ENCODE measurements at regions not wholly inside any gene's neighbourhood (a gene's known extent, or its start where the extent isn't known, plus 50 kb on each side); places are given as distances from the start of the nearest gene placed in this dataset.

DNA sequence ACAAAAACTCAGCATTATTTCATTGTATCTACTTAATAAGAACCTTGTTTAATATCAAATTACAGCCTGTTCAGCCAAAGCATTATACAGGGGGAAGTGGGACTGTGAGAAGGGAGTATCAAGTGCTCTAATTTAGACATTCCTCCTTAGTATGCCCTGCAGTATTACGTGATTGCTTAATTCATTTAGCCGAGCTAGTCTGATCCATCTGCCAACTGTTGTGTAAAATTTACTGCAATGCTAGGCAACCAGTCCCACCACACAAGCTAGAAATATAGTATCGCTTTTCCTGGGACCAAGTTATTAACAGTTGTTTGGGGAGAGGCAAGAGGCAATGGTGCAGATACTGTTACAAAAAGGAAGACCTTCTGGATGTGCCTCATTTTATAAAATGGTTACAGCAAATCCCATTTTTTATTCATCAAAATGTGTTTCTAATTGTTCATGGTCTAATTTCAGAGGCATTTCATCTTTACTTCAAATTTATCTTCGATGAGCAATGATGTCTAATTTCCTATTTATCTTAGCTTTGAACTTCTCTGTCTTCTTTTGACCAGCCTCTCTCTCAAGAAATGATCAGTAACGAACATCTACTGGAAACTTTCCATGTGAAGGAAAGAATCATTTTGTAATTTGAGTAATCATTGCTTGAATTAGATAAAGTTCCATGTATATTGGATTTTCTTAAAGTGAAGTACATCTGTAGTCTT is 283.3 kb downstream of the DUSP10 start:
- no peak for FAIRE-seq
- no peak overlapping the region for H2AFZ ChIP-seq (ENCODE audit: control insufficient read depth, low read depth, low read length)
- H3K79me2 ChIP-seq (ENCODE audit: control insufficient read depth, insufficient read depth, low read length) = no peaks in the 10 kb centered on the region
- no peak for TF ChIP-seq GABPA (IDR thresholded peaks at IDR 0.05; ENCODE audit: low read depth)
- TF ChIP-seq ATF7 (IDR thresholded peaks at IDR 0.05; ENCODE audit: low read depth) = no peak
- TF ChIP-seq, protein P1, sequence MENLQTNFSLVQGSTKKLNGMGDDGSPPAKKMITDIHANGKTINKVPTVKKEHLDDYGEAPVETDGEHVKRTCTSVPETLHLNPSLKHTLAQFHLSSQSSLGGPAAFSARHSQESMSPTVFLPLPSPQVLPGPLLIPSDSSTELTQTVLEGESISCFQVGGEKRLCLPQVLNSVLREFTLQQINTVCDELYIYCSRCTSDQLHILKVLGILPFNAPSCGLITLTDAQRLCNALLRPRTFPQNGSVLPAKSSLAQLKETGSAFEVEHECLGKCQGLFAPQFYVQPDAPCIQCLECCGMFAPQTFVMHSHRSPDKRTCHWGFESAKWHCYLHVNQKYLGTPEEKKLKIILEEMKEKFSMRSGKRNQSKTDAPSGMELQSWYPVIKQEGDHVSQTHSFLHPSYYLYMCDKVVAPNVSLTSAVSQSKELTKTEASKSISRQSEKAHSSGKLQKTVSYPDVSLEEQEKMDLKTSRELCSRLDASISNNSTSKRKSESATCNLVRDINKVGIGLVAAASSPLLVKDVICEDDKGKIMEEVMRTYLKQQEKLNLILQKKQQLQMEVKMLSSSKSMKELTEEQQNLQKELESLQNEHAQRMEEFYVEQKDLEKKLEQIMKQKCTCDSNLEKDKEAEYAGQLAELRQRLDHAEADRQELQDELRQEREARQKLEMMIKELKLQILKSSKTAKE (IDR thresholded peaks at IDR 0.05; ENCODE audit: low read depth, poor library complexity, severe bottlenecking) = no peak
- TF ChIP-seq SIX5 (IDR thresholded peaks at IDR 0.05; ENCODE audit: low read depth, low read length, severe bottlenecking) = no peak
- no peak for TF ChIP-seq IRF5 (IDR thresholded peaks at IDR 0.05; ENCODE audit: borderline replicate concordance)
- no peak for TF ChIP-seq ZNF24 (IDR thresholded peaks at IDR 0.05)
- TF ChIP-seq POU2F2 (IDR thresholded peaks at IDR 0.05; ENCODE audit: borderline replicate concordance, low read depth, low read length) = no peak
- no peak for TF ChIP-seq GATAD2B (conservative IDR thresholded peaks at IDR 0.05; ENCODE audit: low read depth)
- no peak for TF ChIP-seq JUNB (IDR thresholded peaks at IDR 0.05)
- TF ChIP-seq RUNX3 (IDR thresholded peaks at IDR 0.05; ENCODE audit: low read length) = no peak
- TF ChIP-seq CBX3 (IDR thresholded peaks at IDR 0.05; ENCODE audit: borderline replicate concordance, low read depth) = no peak
- no peaks in the 10 kb centered on the region for H3K9me3 ChIP-seq (replicated peaks; ENCODE audit: control insufficient read depth, insufficient read depth, low read length)
- no peak overlapping the region for H3K4me3 ChIP-seq
- no peak for DNase-seq (ENCODE audit: low read depth, low spot score)
- no peak overlapping the region for H3K27ac ChIP-seq (ENCODE audit: control insufficient read depth, insufficient read depth)
- H3K27me3 ChIP-seq (replicated peaks in 1 of 2; ENCODE audit: control insufficient read depth in 2 of 2, insufficient read depth in 2 of 2, low read length in 1 of 2) = no peaks in the 10 kb centered on the region
- H3K4me2 ChIP-seq (ENCODE audit: control insufficient read depth, insufficient read depth) = no peak overlapping the region
- ChIA-PET POLR2A (no interaction called here), RAD21 (ENCODE audit: unreplicated experiment) (no interaction called here), SMC1A (ENCODE audit: uncharacterized antibody, unreplicated experiment) (no interaction called here), CTCF (interaction anchor here (0.9 kb wide), 1 partner anchor 21 kb away, joined by 3 read pairs; no protein-coding TSS in a partner anchor)
- in situ Hi-C loops (cut with MboI) (no loop called here), intact Hi-C loops (cut with micrococcal nuclease; ENCODE audit: unreplicated experiment) (no loop called here)
- H3K36me3 ChIP-seq (ENCODE audit: control insufficient read depth in 2 of 2, insufficient read depth in 2 of 2, low read length in 1 of 2) = no peaks in the 10 kb centered on the region
- no TSS peak for BruUV-seq (replicated peaks)
- WGBS (ENCODE audit: insufficient coverage, insufficient replicate concordance, low lambda C conversion rate, missing lambda C conversion rate) = 35% methylated on average over 5 of the region's 5 CpGs
- no peak for ATAC-seq
- H3K9ac ChIP-seq (ENCODE audit: control insufficient read depth, insufficient read depth, low read length) = no peak overlapping the region
- no peaks in the 10 kb centered on the region for H4K20me1 ChIP-seq (ENCODE audit: control insufficient read depth, insufficient read depth)
- H3K4me1 ChIP-seq (ENCODE audit: control insufficient read depth, insufficient read depth, low read length) = no peaks in the 10 kb centered on the region
